Fibroblast of mammary gland (primary cell): ENCODE measurements at regions not wholly inside any gene's neighbourhood (a gene's known extent, or its start where the extent isn't known, plus 50 kb on each side); places are given as distances from the start of the nearest gene placed in this dataset.

ENCODE experiments used
- DNase-seq: peaks from one replicate; pipeline ENCODE4 v3.0.0-alpha.2; 2010; ENCODE audit warnings: low read depth
- H3K4me3 ChIP-seq: 2 replicates; pipeline ENCODE4 v1.5.1; 2011; ENCODE audit warnings: low read depth, mild to moderate bottlenecking, low read length, moderate library complexity; ENCODE audit not compliant: control insufficient read depth
- CTCF ChIP-seq: conservative IDR thresholded peaks from 2 replicates; pipeline ENCODE4 v1.5.1; 2011; ENCODE audit warnings: low read depth, low read length, inconsistent platforms; ENCODE audit not compliant: control insufficient read depth, insufficient read depth

GRCh38 chr5:117486261-117486660 lies 911.6 kb upstream of the SEMA6A start:
- TF ChIP-seq CTCF = no peak
- no peak overlapping the region for H3K4me3 ChIP-seq
- DNase-seq = no peak

- no peak for DNase-seq
- H3K4me3 ChIP-seq = no peak overlapping the region
- no peak for TF ChIP-seq CTCF
Measured at GRCh38 chr5:117475919-117476318, 901.3 kb upstream of the SEMA6A start.

GRCh38 chr5:117473165-117473564 lies 898.5 kb upstream of the SEMA6A start:
- no peak for DNase-seq
- TF ChIP-seq CTCF = no peak
- no peak overlapping the region for H3K4me3 ChIP-seq

- TF ChIP-seq CTCF = no peak
- no peak overlapping the region for H3K4me3 ChIP-seq
- DNase-seq = no peak
Measured at GRCh38 chr5:117463881-117464570, 889.4 kb upstream of the SEMA6A start.

- TF ChIP-seq CTCF = no peak
- H3K4me3 ChIP-seq = no peak overlapping the region
- no peak for DNase-seq
Measured at GRCh38 chr5:117461966-117462365, 887.3 kb upstream of the SEMA6A start.

GRCh38 chr5:117461403-117461802 lies 886.8 kb upstream of the SEMA6A start:
- TF ChIP-seq CTCF = no peak
- no peak overlapping the region for H3K4me3 ChIP-seq
- no peak for DNase-seq

- no peak for TF ChIP-seq CTCF
- no peak for DNase-seq
- H3K4me3 ChIP-seq = no peak overlapping the region
Measured at GRCh38 chr5:117457656-117458055, 883.0 kb upstream of the SEMA6A start.
